Activated gamma-delta T cell treated with Interleukin-2 at 50 U/mL for 16 hours (primary cell): ENCODE measurements at regions not wholly inside any gene's neighbourhood (a gene's known extent, or its start where the extent isn't known, plus 50 kb on each side); places are given as distances from the start of the nearest gene placed in this dataset.

Experiments
- DNase-seq: peaks from one replicate; pipeline ENCODE4 v3.0.0-alpha.2; 2020

DNA sequence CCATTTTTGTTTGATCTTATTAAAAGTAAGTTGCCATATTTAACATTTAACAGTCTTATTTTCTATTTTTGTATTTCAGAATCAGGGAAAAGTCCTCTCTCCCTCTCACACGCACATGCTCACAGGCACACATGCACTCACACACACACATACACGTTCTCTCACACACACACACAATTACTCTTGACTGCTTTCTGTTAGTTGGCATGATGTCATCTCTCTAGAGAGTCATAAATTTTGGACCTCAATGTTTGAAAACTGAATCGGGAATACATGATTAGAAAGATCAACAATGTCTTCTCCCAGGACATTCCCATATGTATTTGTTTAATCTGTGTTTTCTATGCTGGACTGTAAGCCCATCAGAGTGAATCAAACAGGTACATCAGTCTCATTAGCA is 165.7 kb upstream of the AHR start:
- DNase-seq: no peak

- no peak for DNase-seq
These were observed 164.5 kb upstream of the AHR start for GRCh38 chr7:17133977-17134376.

DNA sequence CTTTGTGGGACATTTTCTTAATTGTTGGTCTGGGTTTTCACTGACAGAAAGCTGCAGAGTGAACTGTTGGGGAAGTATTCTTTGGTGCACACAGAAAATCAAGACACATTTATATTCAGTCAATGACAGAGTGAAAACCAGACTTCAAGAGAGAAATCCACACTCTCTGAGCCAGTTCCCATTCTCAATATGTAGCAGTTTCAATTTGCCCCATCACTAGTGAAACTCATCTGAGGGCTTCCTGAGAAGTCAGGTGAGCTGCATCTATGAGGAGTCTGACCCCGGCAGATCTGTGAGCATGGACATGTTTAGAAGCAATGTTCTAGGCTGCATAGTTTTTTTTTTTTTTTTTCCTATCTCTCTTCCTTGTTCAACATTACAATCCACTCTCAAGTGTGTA is 163.7 kb upstream of the AHR start:
- no peak for DNase-seq

GRCh38 chr7:17136126-17136525 is 162.3 kb upstream of the AHR start:
- DNase-seq: no peak

DNA sequence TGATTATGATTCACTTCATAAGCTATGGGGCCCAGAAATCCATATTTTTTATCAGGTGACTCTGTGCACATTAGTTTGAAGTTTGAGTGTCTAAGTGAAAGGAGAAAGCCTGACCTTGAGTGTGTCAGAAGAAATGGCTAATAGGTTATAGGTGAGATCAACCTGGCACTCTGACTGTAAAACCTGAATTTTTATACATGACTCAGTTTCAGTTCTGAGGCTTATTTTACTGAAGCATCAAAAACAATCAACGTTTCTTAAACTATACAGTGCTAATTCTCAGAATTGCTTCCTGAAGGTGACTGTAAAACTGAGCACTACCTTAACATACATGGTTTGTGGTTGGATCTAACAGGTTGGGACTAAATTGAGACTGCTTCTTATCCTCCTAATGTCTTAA is 159.4 kb upstream of the AHR start:
- no peak for DNase-seq

DNA sequence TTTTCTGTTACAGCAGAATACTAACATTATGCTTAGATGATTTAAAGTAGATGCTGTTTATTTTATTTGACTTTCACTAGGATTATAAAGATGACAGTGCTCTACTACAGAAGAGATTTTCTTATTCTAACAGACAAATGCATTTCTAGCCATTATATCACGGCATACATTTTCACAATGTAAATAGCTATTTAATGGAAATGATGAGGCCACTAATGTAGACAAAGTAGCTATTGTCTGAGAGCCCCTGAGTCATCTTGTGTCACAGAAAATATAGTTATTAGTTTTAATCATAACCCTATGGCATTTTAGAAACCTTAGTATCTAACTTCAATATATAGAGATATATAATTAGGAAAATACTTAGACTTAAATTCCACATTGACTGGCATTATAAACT is 158.0 kb upstream of the AHR start:
- DNase-seq: no peak

DNA sequence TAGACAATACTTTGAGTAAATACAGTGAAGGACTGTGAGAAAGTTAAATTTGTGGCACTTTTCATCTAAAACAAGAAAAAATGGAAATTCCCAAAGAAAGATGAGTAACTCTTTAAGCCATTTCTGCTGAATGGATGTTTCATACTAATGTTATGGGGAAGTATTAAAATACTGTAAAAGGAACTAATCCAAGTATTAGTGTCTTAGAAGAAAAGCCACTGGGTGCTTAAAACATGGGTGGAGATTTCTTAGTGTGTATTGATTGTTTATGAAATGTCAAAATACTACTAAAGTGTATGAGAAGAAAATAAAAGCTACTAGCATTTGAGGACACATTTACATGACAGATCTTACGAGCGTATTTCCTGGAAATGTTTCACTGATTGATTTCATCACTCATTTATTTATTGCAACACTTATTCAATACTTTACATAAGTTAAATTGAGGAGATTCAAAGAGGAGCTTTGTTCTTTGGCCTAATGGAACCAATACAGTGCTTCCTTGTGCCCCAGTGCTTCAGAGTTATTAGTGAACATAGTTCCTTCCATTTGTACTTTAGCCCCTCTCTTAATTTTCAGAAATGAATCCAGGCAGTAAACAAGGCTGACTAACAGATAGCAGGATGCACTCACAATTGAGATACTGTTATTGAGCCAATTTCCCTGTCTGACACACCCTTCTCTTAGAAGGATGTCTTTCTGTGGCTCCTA is 155.5 kb upstream of the AHR start:
- DNase-seq: no peak

GRCh38 chr7:17144322-17144721 is 154.1 kb upstream of the AHR start:
- DNase-seq: peak; percentile 45

DNA sequence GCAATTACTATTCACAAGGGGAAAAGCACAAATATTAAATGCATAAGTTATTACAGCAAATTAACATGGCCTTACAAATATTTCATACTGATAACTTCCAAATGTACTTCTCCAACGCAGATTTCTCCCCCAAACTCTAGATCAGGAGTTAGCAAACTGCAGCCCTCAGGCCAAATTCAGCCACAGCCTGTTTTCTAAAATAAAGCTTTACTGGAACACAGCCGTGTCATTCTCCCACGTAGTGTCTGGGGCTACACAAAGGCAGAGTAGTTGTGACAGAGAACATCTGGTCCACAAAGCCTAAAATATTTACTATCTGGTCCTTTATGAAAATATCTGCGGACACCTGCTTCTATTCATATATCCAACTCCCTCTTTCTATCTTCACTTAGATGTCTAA is 151.8 kb upstream of the AHR start:
- no peak for DNase-seq

- DNase-seq: no peak
These were observed 151.0 kb upstream of the AHR start for GRCh38 chr7:17147409-17147808.

GRCh38 chr7:17150018-17150417 is 148.4 kb upstream of the AHR start:
- no peak for DNase-seq

DNA sequence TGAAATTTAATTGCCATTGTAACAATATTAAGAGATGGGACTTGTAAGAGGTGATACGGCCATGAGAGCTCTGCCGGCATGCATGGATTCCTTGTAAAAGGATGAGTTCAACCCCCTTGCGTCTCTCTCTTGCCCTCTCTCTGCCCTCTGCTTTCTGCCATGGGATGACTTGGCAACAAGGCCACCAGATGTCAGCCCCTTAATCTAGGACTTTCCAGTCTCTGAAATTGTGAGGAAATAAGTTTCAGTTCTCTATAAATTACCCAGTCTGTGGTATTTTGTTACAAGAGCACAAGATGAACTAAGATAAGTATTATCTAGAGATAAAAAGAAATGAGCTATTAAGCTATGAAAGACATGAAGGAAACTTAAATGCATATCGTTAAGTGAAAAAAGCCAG is 145.7 kb upstream of the AHR start:
- DNase-seq: no peak

- no peak for DNase-seq
These were observed 144.9 kb upstream of the AHR start for GRCh38 chr7:17153536-17153935.

- no peak for DNase-seq
These were observed 142.9 kb upstream of the AHR start for GRCh38 chr7:17155529-17155928.

DNA sequence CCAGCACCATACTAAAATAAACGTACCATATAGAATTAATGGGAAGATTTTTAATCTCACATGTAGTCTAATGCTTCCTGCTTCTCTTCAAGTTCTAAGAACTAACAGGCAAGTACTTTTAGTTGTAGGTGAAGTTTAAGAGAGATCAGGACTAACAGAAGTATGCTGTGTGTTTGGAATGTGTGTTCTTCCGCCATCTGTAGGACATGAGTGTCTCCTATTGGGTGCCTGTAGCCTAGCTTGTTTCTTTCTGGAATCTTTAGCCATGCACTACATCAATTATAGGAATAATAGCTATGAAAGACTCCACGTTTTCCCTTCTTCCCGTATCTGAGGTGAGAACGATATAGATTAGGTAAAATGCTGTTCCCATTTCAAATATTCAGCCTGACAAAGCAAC is 140.2 kb upstream of the AHR start:
- no peak for DNase-seq

GRCh38 chr7:17159500-17160037 is 138.9 kb upstream of the AHR start:
- DNase-seq: no peak

DNA sequence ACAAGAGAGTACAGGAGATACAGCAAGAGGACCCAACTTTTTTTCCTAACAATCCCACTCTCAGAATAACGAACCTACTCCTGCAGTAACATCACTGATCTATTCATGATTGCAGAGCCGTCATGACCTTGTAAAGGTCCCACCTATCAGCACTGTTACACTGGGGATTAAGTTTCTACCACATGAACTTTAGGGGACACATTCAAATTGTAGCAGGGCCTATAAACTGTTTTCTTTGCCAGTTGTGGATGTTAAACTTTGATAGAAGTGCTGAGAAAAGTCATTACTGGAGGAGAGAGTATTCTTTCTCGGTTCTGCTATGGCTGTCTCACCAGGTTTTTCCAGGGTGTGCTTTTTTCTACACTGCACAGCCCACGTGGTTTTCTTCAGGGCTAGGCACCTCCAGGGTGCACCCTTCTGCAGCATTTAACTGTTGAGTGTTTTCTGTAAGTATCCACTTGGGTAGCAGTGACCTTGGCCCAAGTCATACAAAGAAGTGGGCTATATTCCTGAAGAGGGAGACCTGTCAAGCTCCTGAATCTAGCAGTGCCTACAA is 131.6 kb upstream of the AHR start:
- DNase-seq: no peak

DNA sequence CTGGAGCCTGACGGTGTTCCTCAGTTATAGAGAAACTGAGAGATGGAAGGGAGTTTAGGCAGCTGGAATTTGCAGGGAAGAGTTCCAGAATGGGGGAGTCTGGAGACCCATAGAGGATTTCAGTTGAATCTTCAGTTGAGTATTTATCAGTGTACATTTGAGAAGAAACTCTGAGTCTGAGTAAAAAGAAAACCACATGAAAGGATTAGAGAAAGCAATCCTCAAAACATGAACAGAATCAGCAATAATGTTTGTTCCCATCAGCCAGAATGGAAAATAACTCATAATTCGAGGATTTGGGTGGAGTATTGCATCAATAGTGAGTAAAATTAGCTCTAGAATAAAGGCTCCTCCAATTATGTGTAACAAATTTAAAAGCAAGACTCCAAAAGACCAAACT is 130.0 kb upstream of the AHR start:
- no peak for DNase-seq

DNA sequence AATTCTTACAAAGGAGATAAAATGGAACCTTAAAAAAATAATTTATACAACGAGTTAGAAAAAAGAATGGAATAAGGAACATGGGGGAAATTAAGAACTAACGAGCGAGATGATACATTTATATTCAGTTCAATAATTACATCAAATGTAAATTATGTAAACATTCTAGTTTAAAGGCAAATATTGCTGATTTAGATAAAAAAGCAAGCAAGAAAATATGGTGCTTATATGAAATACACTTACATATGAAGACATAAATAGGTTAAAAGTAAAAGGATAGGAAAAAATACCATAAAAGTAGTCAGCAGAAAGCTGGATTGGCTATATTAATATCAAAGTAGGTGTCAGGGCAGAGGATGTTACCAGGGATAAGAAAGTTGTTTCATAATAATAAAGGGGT is 127.0 kb upstream of the AHR start:
- no peak for DNase-seq

- DNase-seq: no peak
These were observed 122.0 kb upstream of the AHR start for GRCh38 chr7:17176371-17177032.

GRCh38 chr7:17178545-17178944 is 119.9 kb upstream of the AHR start:
- no peak for DNase-seq

- no peak for DNase-seq
These were observed 117.0 kb upstream of the AHR start for GRCh38 chr7:17181482-17181881.

DNA sequence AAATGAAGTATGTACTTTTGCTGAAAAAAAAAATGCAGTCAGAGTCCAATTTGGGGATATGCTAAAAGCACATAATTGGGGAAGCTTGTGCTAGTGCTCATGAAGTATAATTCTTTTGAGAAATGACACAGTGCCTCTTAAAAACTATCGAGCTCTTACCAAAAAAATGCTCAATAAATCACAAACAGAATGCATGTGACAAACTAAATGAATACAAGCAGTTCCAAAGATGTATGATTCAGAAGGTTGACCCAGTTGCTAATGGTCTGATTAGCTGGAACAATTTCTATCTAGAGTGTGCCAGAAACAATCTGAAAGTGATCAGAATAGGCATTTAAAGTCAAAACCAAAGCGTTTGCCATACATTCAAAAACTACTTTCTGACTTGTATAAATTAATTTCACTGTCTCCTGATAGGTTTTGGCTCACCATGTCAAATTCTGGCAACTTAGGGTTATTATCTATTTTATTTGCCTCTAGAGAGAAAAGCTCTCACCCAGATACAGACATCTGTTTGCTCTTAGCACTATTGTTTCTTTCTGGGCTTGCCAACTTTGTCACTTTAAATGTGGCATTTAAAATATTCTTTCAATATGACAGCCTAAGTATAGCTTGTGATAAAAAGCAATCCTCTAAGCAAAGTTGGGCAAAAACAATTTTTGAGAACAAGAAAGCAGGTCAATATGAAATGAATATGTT is 114.7 kb upstream of the AHR start:
- DNase-seq: no peak
